GM20000 (cell line): ENCODE measurements at regions not wholly inside any gene's neighbourhood (a gene's known extent, or its start where the extent isn't known, plus 50 kb on each side); places are given as distances from the start of the nearest gene placed in this dataset.

Source experiments
- DNase-seq: peaks from one replicate; pipeline ENCODE4 v3.0.0; 2012; ENCODE audit warnings: low spot score
- TF ChIP-seq, protein P1 (sequence below): IDR thresholded peaks from 2 replicates; pipeline ENCODE4 v1.5.1; 2012; ENCODE audit warnings: mild to moderate bottlenecking, control low read depth; ENCODE audit errors: extremely low read depth, missing control alignments

DNA sequence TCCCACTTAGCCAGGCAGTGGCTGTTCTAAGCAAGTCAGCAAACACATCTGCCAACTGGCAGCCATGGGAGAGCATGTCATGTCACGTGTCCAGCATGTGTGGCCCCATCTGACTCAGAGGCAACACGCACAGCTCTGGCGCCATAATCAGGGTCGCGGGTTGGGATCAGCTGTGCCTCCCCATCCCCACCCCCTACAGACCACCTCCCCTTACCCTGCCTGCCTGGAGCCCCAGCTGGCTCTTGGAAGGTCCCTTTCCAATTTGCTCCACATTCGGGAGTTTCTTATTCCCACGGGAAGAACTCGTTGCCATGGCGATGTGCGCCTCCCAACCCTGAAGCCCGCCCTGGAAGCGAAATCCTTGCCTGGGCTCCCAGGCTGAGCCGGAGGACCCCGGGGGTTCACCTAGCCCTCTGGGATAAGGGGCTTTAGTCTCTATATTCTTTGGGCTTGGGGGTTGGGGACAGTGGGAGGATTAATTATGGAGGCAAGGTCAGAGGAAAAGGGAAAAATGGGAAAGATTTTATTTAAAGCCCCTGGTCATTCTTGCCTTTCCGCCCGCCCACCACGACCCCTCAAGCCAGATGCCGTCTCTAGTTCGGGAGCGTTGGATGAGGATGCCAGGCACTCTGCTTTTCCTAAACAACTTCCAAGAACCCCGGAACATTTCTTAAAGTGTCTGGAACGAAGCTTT, 283.7 kb downstream of the ZEB1 start:
- DNase-seq = no peak
- TF ChIP-seq, protein P1, sequence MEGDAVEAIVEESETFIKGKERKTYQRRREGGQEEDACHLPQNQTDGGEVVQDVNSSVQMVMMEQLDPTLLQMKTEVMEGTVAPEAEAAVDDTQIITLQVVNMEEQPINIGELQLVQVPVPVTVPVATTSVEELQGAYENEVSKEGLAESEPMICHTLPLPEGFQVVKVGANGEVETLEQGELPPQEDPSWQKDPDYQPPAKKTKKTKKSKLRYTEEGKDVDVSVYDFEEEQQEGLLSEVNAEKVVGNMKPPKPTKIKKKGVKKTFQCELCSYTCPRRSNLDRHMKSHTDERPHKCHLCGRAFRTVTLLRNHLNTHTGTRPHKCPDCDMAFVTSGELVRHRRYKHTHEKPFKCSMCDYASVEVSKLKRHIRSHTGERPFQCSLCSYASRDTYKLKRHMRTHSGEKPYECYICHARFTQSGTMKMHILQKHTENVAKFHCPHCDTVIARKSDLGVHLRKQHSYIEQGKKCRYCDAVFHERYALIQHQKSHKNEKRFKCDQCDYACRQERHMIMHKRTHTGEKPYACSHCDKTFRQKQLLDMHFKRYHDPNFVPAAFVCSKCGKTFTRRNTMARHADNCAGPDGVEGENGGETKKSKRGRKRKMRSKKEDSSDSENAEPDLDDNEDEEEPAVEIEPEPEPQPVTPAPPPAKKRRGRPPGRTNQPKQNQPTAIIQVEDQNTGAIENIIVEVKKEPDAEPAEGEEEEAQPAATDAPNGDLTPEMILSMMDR = no peak

DNA sequence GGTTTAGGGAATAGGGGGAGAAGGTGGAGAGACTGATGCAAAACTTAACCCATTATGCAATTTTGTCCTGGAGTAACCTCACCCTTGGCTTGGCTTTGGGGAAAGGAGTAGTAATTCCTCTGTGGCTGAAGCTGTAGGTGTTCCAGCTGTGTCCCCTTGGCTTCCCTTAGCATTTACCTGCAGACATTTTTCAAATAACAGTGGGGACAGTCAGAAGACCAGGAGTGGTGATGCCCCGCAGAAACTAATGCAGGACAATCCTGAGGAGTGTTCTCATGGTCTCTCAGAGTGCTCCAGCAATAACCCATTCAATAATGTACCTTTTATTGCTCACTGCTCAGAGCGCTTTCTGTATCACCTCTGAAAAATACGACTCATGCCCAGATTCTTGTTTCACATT, 282.1 kb downstream of the ZEB1 start:
- DNase-seq = no peak
- TF ChIP-seq, protein P1 = no peak

DNA sequence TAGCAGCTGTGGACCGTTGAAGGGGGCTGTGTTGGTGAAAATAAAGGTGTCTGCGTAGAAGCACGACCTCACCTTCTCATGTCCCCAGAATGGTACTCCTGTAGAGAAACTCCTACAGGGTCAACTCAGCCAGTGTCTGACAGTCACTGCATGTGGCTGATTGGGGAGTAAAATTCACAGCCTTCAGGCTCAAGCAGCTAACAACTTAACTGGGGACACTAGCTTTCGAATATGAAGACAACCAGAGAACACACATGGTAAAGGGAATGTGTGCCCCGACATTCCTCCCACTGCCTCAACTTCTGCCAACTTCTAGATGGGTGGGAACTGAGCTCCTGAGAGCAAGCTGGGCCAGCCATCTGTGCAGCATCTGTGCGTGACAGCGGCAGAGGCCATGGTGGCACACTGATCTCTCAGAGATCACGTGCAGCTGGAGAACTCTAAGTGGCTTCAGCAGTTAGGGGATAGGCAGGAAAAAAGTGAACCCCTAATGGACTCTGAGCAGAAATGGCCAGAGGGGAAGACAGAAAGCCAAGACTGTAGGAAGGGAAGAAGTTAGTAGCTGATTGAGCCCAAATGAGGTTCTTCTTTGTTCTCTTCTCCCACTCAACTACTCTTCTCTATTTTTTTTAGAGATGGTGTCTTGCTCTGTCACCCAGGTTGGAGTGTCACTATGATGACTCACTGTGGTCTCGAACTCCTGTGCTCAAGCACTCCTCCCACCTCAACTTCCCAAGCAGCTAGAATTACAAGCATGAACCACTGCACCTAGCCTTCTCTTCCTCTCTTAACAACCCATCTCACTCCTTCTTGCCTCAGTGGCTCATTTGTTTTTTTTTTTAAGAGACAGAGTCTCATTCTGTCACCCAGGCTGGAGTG, 280.8 kb downstream of the ZEB1 start:
- TF ChIP-seq, protein P1 = no peak
- no peak for DNase-seq

DNA sequence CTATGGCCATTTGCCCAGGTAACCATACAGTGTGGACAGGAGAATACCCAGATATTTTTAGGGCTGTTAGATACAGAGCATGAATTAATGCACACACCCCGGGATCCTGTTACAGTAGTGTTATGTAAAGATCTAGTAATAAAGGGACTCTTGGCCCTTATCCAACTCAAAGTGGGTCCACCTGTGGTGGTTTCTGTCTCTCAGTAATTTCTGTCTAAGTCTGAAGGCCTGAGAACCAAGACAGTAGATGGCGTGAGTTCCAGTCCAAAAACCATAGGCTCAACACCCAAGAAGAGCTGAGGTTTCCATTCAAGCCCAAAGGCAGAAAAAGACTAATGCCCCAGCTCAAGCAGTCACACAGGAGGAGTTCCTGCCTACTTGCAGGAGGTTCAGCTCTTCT, 277.7 kb downstream of the ZEB1 start:
- TF ChIP-seq, protein P1 = no peak
- no peak for DNase-seq

DNA sequence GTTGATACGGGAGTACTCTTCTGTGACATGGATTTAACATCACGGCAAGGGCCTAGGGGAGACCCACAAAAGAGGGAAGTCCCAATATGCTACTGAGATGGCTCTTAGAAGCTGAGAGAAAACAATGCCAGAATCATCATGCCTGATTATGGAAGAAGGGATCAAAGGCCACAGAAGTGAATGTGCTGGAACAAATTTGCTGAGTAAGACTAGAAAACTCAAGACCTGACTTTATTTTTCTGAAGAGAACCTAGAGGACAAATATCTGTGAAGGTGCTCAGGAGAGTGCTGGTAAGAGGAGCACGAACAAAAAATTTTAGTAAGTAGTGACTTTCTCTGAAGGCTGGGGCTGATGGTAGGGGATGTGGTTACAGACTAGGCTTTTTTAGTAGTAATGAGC, 277.0 kb downstream of the ZEB1 start:
- TF ChIP-seq, protein P1 = no peak
- DNase-seq = no peak

DNA sequence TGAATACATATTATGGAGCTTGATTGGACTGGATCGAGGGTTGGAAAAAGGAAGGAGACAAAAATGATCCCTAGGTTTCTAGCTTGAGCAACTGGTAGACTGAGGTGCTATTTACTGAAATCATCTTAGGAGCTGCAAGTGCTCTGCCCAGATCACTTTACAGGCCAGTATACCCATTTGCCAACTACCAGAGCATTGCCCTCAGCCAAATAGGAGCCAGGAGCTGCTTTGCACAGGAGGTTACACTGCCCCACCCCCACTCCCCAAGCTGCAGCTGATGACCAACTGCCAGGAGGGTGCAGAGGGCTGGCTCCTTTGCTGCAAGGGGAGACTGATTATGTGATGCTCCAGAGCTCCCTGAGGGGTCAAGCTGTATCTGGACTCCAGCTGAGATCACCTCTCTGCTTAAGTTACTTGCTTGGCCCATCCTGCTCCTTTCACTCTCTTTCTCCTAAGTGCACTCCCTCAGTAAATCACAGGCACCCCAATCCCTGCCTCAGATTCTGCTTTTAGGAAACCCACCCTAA, 275.4 kb downstream of the ZEB1 start:
- no peak for DNase-seq
- TF ChIP-seq, protein P1 = no peak

DNA sequence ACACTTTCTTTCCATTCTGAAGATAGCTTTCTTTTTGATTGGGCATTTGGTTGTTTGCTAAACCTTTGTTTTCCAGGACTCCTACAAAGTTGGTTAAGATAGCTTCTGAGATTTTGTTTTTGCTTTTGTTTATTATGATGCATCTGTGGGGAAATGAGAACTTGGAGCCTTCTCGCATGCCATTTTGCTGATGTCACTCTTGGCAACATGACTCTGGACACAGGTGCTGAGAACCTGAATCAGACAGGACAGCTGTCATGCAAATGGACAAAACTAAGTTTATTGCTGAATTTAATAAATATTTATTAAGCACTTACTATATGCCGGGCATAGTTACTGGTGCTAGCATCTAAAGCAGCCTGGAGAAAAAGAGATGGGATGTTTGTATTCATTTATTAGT, 274.1 kb downstream of the ZEB1 start:
- DNase-seq = no peak
- TF ChIP-seq, protein P1 = no peak
